Spleen (tissue), 7 donors: ENCODE measurements at regions not wholly inside any gene's neighbourhood (a gene's known extent, or its start where the extent isn't known, plus 50 kb on each side); places are given as distances from the start of the nearest gene placed in this dataset.

ENCODE experiments used
- POLR2A ChIP-seq, 3 donors: fragments of 450-650 bp; IDR thresholded peaks; one replicate each; pipeline ENCODE4 v1.5.1; 2017; ENCODE audit warnings: antibody characterized with exemption in 3 of 3, mild to moderate bottlenecking in 1 of 3
- TF ChIP-seq, protein P1 (sequence below), 11 experiments: fragments of 200-600 bp in 7 of 11; fragments of 450-650 bp in 4 of 11; sonication (generic) in 4 of 11; IDR thresholded peaks in 8 of 11; conservative IDR thresholded peaks in 3 of 11; 1 replicate in 7 of 11; 2 replicates in 4 of 11; pipeline versions ENCODE4 v1.4.0 to v1.8.0; 2016 to 2021; ENCODE audit warnings: antibody characterized with exemption in 11 of 11, inconsistent platforms in 4 of 11, mild to moderate bottlenecking in 1 of 11
- donor health status: DM: no; HTN: no; CAD: no; lungs with moderate emphysema.
- donor health status: DM: no; HTN: no; CAD: no.
- donor health status: DM: no; HTN: no; CAD: no.

- TF ChIP-seq POLR2A (IDR thresholded peaks at IDR 0.05): no peak
- TF ChIP-seq, protein P1, sequence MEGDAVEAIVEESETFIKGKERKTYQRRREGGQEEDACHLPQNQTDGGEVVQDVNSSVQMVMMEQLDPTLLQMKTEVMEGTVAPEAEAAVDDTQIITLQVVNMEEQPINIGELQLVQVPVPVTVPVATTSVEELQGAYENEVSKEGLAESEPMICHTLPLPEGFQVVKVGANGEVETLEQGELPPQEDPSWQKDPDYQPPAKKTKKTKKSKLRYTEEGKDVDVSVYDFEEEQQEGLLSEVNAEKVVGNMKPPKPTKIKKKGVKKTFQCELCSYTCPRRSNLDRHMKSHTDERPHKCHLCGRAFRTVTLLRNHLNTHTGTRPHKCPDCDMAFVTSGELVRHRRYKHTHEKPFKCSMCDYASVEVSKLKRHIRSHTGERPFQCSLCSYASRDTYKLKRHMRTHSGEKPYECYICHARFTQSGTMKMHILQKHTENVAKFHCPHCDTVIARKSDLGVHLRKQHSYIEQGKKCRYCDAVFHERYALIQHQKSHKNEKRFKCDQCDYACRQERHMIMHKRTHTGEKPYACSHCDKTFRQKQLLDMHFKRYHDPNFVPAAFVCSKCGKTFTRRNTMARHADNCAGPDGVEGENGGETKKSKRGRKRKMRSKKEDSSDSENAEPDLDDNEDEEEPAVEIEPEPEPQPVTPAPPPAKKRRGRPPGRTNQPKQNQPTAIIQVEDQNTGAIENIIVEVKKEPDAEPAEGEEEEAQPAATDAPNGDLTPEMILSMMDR (IDR thresholded peaks at IDR 0.05 in 8 of 11, conservative IDR thresholded peaks at IDR 0.05 in 3 of 11): no peak
These were observed 113.9 kb downstream of the CT47B1 start for GRCh38 chrX:120761810-120762209.
